GM18861 (cell line): ENCODE measurements at regions not wholly inside any gene's neighbourhood (a gene's known extent, or its start where the extent isn't known, plus 50 kb on each side); places are given as distances from the start of the nearest gene placed in this dataset.

Experiments used
- ATAC-seq: cut with Tn5 transposase; IDR thresholded peaks from one replicate; pipeline ENCODE4 v1.9.1; 2021; ENCODE audit not compliant: unreplicated experiment

DNA sequence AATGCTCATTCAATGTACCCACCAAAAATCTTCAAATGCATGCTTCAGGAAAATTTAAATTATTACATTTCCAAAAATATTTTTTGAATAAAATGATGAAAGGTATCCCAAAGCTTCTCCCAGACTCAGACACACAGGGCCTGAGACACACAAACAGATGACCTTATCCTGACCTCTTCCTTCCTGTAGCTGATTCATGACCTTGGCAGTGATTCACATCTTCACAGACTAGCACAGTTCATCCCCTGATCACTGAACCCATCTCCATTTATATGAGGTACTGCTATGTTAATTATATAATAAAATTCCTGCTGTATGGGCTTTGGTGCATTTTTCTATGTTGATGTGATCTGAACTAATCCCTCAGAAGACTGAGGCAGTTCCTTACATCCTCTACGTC is 265.0 kb upstream of the GLI3 start:
- no peak for ATAC-seq

DNA sequence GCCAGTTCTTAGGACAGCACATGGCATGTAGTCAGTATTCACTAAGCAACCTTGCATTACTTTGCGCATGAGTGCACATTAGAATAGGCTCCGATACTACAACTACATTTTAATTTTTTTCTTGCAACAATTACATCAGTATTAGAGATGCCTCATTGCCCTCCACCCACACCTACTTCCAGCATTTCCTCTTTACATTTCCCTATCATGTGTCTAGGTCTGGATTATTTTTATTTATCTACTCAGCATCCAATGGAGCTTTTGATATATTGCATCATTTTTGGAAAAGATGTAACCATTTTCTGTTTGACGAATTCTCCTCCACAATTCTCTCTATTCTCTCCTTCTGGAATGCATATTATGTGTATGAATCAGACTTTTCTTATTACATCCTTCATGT is 258.2 kb upstream of the GLI3 start:
- no peak for ATAC-seq

DNA sequence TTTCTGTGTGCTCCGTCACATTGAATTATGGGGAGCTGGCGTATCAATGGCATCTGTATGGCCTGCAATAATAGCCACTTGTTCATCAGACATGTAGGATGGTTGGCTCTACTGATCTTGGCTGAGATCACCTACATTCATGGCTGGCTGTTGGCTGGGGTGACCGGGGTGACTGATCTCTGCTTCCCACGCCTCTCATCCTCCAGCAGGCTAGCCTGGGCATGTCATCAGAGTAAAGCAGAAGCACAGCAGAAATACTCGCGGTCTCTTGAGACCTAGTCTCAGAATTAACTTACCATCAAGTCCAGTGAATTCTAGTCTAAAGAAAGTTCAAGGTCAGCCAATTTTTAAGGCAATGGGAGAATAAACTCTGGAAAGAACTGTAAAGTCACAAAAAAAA is 257.7 kb upstream of the GLI3 start:
- ATAC-seq, result no peak

DNA sequence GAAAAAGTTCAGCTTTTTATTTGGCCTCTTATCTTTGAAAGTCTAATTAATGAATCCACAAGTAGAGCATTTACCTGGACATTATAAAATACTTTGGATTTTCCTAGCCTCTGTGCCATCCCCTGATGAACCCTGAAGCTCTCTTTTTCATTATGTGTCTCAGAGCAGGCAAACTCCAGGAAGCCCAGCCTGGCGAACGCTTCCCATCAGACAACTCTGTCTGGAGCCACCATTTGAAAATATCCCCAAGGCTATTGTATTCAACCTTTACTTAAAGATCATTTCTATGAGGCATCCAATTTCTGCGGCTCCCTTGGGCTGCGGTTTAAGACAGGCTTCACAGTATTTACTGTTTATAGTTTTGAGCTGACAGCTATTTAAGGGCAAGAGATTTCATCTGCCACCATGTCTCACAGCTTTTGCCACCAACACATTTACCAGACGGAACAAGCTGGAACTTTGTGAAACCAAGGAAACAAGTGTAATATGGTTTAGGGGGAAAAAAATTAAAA is 257.2 kb upstream of the GLI3 start:
- ATAC-seq, result no peak

DNA sequence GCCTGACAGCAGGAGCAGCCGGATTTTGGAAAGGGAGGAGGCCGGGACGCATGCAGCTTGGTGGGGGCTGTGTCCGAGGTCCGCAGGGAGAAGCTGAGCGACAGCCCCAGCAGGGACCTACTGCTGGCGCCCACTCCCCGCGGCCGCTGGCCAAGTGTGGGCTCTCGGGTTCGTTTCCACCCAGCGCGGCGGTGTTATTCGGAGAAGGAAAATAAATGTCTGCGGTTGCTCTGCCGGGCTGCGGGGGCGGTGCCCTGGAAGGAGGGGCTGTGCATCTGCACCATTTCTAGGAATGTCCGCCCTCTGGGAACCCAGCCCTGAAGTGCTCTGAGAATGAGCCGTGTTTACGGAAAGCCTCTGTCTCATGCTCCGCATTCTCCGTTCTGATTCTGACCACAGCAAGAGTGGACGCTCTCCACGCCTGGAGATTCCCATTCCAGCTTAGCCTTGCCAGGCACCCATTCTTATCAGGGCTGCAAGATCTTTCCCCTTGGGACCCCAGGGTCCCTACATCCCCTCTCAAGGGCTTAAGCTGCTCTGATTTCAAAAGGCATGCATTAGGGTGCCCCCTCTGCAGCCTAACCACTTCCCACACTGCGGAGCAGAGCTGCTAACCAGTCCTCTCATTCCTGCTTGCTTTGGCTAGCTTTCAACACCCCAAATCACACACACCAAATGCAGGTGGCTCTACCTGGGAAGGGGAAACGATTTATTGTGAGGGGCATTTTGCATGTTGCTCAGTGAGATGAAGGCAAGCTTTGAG is 256.6 kb upstream of the GLI3 start:
- ATAC-seq, result no peak

DNA sequence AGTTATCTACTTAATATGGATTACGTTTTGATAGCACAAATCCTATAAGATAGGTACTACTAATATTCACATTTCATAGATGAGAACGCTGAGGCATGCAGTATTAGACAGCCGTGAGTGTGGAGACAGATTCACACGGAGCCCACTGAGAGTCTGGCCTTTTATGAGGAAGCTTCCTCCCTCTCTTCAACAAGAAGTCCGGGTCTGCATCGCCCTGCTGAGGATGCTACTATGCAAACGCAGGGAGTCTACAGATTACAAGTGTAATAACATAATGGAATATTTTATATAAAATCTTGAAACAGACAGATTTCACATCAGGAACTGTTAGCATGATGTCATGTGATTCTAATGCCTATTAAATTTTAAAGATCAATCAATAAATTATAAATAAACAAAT is 255.9 kb upstream of the GLI3 start:
- ATAC-seq, result no peak

DNA sequence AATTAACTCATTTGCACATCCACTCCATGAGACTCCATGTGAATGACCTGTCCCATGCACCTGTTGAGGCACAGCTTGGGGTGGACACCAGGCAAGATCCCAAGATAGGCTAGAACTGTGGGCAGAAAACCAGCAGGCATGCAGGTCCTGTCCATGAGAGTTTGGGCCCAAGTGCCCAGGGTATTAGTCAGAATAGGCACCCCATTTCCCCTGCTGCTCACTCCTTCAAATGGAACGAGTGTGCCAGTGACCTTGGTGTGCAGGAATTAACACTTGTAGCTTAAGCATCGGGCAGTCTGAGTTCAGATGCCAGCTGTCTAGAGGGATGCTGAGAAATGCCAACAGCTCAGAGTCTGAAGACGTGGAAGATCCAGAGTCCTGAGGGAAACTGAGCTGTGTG is 254.1 kb upstream of the GLI3 start:
- no peak for ATAC-seq

DNA sequence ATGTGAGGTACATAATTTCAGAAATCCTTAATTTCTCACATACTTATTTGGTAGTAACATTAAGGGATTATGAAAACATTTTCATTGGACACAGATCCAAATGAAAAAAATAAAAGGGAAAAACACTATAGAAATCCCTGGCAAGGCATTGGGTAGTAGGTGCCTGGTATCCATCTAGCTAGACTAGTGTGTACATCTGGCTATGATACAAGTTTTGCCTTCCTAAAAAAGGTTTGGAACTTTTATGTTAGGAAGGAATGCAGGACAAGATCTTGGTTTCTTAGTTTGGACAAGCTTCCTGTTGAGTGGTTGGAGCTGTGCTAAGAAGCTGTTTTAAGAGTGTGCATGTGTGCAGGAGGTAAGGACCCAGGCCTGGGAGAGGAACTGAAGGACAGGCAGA is 252.3 kb upstream of the GLI3 start:
- no peak for ATAC-seq

DNA sequence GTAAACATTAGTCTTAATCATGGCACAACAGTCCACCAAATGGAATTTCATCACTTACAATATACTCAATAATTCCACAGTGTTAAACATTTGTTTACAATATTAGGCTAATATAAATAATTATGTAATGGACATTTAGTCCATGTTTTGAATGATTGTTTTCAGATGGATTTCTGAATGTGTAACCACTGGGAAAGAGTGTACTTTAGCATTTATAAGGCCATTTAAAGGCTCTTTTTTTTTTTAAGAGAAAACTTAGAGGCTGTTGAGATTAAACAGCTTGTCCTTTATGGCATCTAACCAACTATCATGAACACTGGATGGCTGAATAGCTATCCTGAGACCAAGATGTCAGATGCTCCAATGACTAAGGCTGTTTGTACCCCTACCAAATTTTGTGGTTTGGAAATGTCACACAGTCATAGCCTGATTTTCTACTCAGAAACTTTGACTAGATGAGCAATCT is 248.3 kb upstream of the GLI3 start:
- no peak for ATAC-seq

DNA sequence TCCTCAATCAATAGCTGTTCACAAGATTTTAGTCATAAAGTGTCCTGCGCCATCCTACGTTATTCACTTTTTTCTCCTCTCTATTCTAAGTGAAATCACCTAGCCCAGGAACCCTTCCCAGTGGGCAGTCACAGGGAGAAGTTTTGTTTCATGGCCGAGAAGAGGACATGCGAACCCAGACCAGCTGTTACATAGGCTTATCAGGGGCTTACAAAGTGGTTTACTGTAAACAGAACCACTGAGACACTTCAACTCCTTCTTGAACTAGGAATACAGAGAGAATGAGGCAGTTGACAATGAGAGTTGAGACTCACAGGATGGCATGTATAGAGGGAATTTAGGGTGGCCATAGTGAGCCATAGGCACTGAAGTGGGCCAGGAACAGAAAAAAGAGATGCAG is 246.9 kb upstream of the GLI3 start:
- no peak for ATAC-seq

DNA sequence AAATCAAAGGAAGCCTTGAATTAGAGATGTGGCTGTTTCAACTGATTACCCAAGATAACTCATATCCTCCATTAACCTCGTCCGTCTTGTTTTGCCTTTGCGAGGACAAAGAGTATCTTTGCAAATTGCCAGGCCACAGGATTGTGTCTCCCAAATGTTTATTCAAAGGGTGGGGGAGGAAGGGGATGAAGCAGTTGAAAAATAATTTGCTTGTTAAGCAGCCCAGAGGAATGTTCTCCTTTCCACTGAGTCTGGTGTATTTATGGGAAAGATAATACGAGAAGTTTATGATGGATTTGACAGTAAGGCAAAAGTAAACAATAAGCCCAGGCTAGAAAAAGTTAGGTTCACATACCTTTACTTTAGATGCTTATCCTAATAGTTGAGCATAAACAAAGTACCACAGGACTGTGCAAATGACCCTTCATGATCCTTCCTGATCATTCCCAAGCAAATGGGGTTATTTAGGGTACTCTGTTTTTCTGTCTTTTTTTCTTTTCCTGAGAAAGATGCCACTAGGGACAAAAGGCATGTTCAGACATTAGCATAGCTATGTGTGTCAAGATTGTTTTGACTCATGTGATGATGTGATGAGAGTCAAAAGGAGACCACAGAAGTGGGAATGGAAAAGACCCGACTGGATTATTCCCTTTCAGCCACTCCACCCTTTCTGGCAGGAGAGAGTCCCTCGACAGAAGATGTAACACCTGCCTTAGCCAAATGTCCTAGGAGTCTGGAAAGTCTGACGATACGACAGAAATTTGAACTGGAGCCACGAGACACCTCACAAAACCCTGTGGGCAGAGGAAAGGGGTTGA is 243.0 kb upstream of the GLI3 start:
- ATAC-seq, result no peak

DNA sequence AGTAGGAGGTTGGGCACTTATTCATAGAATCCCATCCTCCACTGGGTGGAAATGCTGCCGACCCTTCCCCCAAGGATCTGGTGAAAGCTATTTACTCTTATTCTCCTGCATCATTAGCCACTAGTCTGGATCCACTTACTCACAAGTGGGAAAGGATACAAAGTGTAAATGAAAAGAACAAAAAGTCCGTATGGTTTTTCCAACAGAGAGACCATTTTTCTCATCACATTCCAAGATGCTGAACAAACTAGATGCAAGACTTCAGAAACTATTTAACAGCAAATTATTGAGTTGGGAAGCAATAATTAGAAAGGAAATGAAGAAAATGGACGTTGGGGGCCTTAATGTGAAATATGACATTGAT is 242.4 kb upstream of the GLI3 start:
- no peak for ATAC-seq

DNA sequence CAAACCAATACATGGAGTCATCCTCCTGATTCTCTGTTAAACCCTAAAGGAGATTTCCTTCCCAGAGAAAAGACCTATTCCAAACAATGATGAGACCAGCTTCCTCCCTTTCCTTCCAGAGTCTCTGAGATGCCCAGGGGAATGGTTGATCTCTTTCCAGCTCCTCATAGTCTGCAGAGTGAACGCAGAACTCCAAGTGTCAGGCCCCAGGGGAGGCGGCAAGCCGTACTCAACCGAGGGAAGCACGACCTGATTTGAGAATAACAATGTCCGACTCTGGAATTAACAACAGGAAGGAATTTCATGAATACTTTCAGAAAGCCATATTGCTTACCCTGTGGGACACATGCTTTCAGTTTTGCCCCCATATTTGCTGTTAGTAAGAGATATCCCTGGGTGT is 241.7 kb upstream of the GLI3 start:
- ATAC-seq, result no peak

DNA sequence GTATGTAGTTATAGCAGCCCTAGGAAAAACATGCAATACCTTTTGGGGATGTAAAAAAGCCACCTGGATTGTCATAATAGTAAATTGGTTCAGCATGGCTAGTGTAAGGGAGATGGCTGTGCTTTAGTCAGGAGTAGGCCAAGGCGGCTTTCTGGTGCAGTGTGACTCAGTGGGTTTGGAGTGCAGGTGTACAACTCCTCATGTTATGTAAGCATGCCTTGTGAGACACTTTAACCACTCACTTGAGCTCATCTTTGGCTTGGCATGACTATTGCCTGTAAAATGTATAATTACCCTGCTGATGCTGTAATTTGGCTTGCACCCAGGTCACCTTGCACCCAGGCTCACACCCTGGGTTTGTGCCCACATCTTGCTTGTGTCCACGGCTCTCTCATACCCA is 239.2 kb upstream of the GLI3 start:
- no peak for ATAC-seq

DNA sequence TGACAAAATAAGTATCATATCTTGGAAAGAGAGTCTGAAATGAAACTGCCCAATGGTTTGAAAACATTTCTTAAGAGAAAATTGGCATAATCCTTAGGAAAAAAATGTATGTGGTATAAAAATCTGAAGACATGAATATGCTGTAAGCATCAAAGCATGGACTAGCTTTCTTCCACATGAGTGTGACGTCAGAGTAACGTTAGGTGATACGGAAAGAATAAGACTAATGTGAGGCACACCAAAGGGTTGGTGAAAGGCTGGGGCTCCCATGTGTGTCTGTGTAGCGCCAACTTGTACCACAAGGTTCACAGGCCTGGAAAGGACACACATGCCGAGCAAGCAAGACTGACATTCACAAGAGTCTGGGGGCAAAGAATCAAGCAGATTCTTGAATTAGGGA is 238.1 kb upstream of the GLI3 start:
- ATAC-seq, result no peak

DNA sequence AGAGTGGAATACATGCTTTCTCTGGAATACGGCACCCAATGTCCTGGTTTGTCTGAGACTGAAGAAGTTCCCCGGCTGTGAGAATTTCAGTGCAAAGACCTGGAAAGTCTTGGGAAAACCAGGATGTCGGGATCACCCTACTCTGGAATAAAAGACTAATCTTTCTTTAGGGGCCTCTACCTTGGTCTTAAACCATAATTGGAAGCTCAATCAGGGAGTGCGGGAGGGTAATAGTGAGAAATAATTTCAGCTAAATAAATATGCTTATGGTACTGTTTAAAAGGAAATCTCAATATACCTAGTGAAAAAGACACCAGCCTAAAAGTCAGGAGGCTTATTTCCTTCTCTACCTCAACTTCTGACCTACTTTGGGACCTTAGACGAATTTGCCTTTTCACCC is 236.1 kb upstream of the GLI3 start:
- ATAC-seq, result no peak

DNA sequence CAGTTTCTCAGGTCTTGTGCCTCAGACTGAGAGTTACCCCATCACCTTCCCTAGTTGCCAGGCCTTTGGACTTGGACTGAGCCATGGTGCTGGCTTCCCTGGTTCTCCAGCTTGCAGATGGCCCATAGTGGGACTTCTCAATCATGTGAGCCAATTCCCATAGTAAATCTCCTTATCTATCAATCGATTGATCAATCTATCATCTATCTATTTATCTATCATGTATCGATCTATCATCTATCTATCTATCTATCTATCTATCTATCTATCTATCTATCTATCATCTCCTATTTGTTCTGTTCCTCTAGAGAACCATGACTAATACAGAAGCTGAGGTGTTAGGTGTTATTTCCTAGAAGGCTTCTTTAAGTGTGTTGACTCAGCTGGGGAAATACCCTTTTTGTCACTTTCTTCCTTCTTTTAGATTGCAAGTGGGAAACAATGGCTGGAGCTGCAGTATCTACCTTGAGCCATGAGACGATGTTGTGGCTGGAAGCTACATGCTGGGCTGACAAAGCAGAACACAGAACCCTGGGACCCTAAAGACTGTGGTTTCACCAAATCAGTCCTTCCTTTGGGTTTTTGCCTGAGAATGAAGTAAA is 234.7 kb upstream of the GLI3 start:
- no peak for ATAC-seq

DNA sequence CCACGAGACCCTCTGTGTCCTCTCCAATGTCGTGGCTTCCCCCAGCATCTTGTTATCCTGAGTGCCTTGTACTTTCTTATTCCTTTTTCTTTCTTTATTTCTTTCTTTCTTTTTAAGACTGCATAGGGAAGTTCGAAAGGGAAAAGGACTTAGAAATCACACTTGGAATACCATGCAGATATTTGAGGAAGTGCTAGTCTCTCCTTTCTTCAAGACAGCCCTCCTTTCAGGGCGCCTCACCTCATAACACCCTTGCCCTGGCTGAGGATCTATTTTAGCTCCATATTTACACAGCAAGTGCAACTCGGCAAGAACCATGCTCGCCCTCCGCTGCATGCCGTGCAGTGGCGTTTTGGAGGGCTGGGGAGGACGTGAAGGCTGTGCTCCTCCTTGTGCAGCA is 232.3 kb upstream of the GLI3 start:
- no peak for ATAC-seq

DNA sequence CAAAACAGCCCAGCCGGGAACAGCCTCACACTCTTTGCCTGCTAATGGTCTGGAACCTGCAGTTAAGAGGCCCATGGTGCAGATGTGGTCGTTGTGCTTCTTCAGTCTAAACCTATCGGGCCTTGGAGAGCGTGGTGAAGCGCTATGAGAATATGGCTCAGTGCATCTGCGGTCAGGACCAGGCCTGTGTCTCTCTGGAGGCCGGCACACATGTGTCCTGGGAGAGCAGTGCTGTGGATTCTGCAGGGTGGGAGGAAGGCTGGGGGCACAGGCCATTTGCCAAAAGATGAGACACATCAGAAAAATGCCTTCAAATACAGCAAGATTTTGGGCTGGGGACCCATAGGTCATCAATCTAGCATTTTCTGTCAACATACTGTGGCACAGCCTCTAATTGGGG is 231.5 kb upstream of the GLI3 start:
- no peak for ATAC-seq

DNA sequence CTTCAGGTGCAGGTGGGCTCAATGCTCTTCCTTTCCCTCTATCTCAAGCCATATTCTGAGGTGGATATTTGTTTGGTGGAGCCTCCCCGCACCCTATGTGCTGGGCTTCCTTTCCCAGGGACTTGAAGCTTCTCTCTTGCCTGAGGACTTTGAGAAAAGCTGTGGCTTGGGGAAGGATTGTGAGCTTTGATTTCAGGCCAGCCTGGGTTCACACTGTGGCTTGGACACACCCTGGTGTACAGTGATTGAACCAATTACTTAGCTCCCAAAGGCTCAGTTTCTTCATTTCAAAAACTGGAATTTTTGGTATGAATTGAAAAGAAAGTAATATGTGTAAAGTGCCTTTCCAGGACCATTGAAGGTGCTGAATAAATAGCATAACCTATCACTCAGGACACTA is 224.5 kb upstream of the GLI3 start:
- ATAC-seq, result no peak

DNA sequence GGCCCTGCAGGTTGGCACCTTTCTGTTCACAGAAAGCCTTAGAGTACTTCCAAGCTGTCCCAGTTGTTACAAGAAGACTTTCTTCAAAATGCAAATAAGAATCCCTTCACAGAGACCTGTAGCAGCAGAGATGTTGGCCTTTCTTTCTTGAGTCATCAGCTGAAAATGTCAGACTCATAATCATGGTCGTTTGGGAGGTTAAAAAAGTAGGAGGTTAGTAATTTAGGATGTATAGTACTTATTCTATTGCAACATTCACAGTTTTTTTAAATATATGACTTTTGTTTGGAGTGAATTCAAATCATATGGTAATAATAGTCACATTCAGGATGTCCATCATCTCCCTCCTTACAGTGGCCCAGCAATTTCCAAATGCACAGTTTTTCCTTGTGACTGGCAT is 223.9 kb upstream of the GLI3 start:
- no peak for ATAC-seq

DNA sequence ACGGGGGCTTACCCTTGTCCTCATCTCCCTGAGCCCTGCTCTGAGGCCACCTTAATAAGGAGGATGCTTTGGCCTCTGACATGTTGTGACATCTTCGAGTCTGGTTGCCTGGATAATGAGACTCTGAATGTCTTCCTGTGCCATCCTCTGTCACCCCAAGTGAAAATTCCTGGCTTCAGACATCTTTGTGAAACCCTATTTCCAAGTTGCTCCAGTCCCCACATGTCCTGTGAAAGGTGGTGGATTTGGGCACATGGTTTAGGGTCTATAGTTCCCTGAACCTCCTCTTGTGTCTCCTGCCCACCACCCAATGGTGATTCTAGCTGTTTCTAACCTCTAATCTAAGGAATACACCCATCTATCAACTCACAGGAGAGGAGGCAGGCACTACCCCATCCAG is 223.1 kb upstream of the GLI3 start:
- ATAC-seq, result no peak
